ENCODE measurements at regions not wholly inside any gene's neighbourhood (a gene's known extent, or its start where the extent isn't known, plus 50 kb on each side); places are given as distances from the start of the nearest gene placed in this dataset.

- no peak for TF ChIP-seq CTCF (IDR thresholded peaks at IDR 0.05)
- TF ChIP-seq POLR2A (IDR thresholded peaks at IDR 0.05): no peak
Measured at GRCh38 chr10:21284301-21284700, 241.2 kb downstream of the SKIDA1 start.
